ENCODE measurements at regions not wholly inside any gene's neighbourhood (a gene's known extent, or its start where the extent isn't known, plus 50 kb on each side); places are given as distances from the start of the nearest gene placed in this dataset. TPM values are rescaled to one million over a fixed set of nuclear protein-coding genes. Genes with fewer than 3 reads are reported as not detected.
A peak's percentile ranks its signal among the peaks of the same experiment; 100 is the strongest.

DNA sequence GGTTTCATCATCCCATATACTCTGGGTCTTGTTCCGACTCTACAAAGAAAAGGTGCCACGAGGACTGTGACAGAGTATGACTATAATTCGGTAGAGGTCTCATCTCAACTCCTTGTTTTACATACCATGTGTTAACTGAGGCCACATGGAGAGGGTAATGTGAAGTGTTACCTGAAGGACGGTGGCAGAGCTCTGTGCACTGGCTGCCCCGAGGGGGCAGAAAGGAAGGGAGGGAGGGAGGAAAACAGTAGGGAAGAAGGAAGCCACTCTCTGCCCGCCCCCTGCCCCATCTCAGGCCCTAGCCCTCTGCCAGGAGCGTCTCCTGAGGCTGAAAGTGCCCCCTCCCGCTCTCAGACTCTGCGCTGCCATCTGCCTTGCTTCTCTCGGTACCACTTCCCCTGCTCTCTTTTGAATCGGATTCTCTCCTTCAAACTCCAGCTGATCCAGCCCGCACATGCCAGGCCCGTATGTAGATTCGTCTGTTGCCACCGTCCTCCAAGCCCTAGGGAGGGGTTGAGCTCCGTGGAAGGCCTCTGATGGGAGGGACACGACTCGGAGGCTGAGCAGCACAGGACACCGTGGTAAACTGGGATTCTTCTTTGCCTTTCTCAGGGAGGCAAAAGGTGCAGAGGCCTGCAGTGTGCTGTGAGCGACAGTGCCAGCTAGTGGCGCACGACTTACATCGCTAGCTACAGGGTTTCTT, 70.5 kb upstream of the ATP10A start:
- TF ChIP-seq, protein P1, sequence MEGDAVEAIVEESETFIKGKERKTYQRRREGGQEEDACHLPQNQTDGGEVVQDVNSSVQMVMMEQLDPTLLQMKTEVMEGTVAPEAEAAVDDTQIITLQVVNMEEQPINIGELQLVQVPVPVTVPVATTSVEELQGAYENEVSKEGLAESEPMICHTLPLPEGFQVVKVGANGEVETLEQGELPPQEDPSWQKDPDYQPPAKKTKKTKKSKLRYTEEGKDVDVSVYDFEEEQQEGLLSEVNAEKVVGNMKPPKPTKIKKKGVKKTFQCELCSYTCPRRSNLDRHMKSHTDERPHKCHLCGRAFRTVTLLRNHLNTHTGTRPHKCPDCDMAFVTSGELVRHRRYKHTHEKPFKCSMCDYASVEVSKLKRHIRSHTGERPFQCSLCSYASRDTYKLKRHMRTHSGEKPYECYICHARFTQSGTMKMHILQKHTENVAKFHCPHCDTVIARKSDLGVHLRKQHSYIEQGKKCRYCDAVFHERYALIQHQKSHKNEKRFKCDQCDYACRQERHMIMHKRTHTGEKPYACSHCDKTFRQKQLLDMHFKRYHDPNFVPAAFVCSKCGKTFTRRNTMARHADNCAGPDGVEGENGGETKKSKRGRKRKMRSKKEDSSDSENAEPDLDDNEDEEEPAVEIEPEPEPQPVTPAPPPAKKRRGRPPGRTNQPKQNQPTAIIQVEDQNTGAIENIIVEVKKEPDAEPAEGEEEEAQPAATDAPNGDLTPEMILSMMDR (IDR thresholded peaks at IDR 0.05; ENCODE audit: insufficient read depth, low read depth, low read length), result peak; percentile 37
- H3K4me3 ChIP-seq (ENCODE audit: low read depth, low read length), result no peak overlapping the region
- DNase-seq (ENCODE audit: low read depth), result peak; percentile 21

DNA sequence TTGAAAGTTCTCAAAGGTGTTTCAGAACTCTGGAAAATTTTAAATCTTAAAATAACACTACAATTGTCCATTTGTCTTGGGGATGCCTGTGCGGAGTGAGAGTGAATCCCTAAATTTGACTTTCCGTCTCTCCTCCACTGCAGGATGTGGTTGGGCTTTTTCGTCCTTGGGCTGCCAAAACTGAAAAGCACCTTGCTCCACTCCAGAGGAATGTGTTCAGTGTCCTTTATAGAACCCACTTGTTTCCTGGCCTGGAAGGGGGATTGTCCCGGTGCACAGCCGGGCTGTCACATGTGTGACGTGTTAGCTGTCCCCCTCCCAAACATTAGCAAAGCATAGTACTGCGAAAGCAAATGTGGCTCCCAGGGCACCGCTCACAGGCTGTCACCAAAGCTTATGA, 69.6 kb upstream of the ATP10A start:
- no peak for DNase-seq (ENCODE audit: low read depth)
- H3K4me3 ChIP-seq (ENCODE audit: low read depth, low read length), result no peak overlapping the region
- TF ChIP-seq, protein P1 (IDR thresholded peaks at IDR 0.05; ENCODE audit: insufficient read depth, low read depth, low read length), result no peak

DNA sequence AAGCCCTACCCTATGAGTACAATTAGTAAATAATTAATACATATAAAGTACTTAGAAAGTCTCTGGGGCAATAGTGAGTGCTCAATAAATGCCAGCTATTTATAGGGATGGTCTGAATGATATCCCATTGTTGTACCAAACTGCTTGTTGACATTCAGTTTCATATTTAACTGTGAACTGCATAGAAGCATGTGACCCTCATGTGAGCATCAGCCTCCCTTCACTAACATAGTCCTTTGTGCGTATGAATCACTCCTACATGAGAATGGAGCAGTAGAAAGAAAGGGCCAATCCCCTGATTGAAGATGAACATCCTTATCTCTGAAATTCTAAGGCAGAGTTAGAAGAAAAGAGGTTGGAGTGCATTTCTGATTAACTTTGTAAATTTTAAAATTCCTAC, 68.7 kb upstream of the ATP10A start:
- H3K4me3 ChIP-seq (ENCODE audit: low read depth, low read length), result no peak overlapping the region
- DNase-seq (ENCODE audit: low read depth), result no peak
- TF ChIP-seq, protein P1 (IDR thresholded peaks at IDR 0.05; ENCODE audit: insufficient read depth, low read depth, low read length), result no peak

DNA sequence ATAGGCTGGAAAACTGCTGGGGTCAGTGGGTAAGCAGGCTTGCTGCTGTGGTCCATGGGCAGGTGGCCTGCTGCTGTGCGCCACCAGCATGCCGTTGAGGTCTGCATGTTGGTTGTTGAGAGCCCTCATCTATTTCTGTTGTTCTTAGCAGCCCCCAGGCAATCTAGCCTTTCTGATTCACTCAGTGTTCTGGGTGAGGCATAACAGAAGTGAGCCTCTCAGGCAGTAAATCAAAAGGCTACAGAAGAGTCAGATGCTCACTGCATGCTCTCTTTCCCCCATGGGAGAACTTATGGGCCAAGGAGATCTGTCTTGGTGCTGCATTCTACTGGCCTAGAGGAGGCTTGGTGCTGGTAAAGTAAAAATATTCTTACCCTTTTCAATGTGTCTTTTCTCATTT, 67.8 kb upstream of the ATP10A start:
- TF ChIP-seq, protein P1 (IDR thresholded peaks at IDR 0.05; ENCODE audit: insufficient read depth, low read depth, low read length), result no peak
- DNase-seq (ENCODE audit: low read depth), result no peak
- H3K4me3 ChIP-seq (ENCODE audit: low read depth, low read length), result no peak overlapping the region

Small RNA genes in the stretch of these regions (small RNA-seq; reads per million reads assigned to genes)
- gene RF00554, result not detected

All from fibroblast of villous mesenchyme (primary cell).